ENCODE measurements at regions not wholly inside any gene's neighbourhood (a gene's known extent, or its start where the extent isn't known, plus 50 kb on each side); places are given as distances from the start of the nearest gene placed in this dataset.

DNA sequence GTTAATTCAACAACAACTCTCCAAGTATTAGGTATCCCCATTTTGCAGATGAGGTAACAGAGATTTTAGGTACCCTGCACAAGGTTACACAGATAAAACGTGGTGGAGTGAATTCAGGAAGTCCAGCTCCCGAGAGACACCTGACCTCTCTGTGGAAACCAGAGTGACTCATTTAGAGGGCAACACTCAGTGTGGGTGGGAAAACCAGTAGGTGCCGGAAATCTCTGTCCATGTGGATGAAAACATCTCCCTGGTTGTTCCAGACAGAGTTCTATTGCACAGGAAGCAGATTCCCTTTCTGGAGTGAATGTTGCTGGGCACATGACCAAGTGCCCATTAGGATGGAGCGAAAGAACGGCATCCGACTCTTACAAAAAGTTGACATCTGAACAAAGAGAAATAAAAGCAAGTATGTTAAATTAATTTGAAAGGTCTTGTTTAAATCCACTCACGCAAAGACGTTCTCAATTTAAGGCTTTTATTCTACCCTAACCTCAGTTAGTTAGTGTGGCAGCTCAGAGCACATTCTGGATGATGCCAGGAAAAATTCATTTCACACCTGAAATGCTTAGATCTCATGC lies 391.9 kb upstream of the WWC1 start:
- TF ChIP-seq, protein P1, sequence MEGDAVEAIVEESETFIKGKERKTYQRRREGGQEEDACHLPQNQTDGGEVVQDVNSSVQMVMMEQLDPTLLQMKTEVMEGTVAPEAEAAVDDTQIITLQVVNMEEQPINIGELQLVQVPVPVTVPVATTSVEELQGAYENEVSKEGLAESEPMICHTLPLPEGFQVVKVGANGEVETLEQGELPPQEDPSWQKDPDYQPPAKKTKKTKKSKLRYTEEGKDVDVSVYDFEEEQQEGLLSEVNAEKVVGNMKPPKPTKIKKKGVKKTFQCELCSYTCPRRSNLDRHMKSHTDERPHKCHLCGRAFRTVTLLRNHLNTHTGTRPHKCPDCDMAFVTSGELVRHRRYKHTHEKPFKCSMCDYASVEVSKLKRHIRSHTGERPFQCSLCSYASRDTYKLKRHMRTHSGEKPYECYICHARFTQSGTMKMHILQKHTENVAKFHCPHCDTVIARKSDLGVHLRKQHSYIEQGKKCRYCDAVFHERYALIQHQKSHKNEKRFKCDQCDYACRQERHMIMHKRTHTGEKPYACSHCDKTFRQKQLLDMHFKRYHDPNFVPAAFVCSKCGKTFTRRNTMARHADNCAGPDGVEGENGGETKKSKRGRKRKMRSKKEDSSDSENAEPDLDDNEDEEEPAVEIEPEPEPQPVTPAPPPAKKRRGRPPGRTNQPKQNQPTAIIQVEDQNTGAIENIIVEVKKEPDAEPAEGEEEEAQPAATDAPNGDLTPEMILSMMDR (conservative IDR thresholded peaks at IDR 0.05; ENCODE audit: low read length): no peak
- TF ChIP-seq EZH2phosphoT487 (IDR thresholded peaks at IDR 0.05; ENCODE audit: borderline replicate concordance, low read depth, low read length): no peak
